ENCODE measurements at regions not wholly inside any gene's neighbourhood (a gene's known extent, or its start where the extent isn't known, plus 50 kb on each side); places are given as distances from the start of the nearest gene placed in this dataset.

GRCh38 chr10:124211921-124212320 lies 118.5 kb upstream of the CHST15 start:
- no peak overlapping the region for H3K4me3 ChIP-seq
- H3F3A ChIP-seq (replicated peaks; ENCODE audit: low read depth): no peaks in the 10 kb centered on the region
- no peak overlapping the region for H3K27ac Mint-ChIP-seq
- peaks cover 2% of the 10 kb centered on the region for H3K27me3 Mint-ChIP-seq (ENCODE audit: insufficient read depth, low read depth, poor library complexity)
- H3K27ac ChIP-seq (ENCODE audit: low read depth): no peak overlapping the region
- no peaks in the 10 kb centered on the region for H3K27me3 ChIP-seq (ENCODE audit: insufficient read depth)
- no peak overlapping the region for H3K4me2 ChIP-seq
- H3K9me2 ChIP-seq (ENCODE audit: insufficient read depth): no peaks in the 10 kb centered on the region
- no peak for ATAC-seq
- H3K4me3 Mint-ChIP-seq: no peak overlapping the region
- H2AFZ ChIP-seq: no peak overlapping the region
- TF ChIP-seq ZNF331 (CRISPR knock-in tag; IDR thresholded peaks at IDR 0.05; ENCODE audit: low read depth): no peak
- TF ChIP-seq JUNB (IDR thresholded peaks at IDR 0.05; ENCODE audit: unreplicated experiment): no peak
- no peak for TF ChIP-seq STAT1 (IDR thresholded peaks at IDR 0.05; ENCODE audit: unreplicated experiment)
- TF ChIP-seq NANOG (IDR thresholded peaks at IDR 0.05; ENCODE audit: borderline replicate concordance): no peak
- no peak for TF ChIP-seq POLR2AphosphoS5 (IDR thresholded peaks at IDR 0.05; ENCODE audit: low read depth)
- no peak for TF ChIP-seq EZH2 (IDR thresholded peaks at IDR 0.05; ENCODE audit: low read depth, unreplicated experiment)
- no peak for TF ChIP-seq EZH2phosphoT487 (IDR thresholded peaks at IDR 0.05; ENCODE audit: unreplicated experiment)
- no peak for TF ChIP-seq REST (IDR thresholded peaks at IDR 0.05; ENCODE audit: unreplicated experiment)
- no peak for TF ChIP-seq CREB1 (CRISPR knock-in tag; IDR thresholded peaks at IDR 0.05; ENCODE audit: low read depth)
- TF ChIP-seq ZNF462 (CRISPR knock-in tag; IDR thresholded peaks at IDR 0.05): no peak
- no peak for TF ChIP-seq CTCF (conservative IDR thresholded peaks at IDR 0.05; ENCODE audit: low read depth in 2 of 2)
- no peak for TF ChIP-seq ETS1 (IDR thresholded peaks at IDR 0.05)
- TF ChIP-seq ZNF114 (CRISPR knock-in tag; IDR thresholded peaks at IDR 0.05): no peak
- no peak for DNase-seq (ENCODE audit: low spot score)
- no peaks in the 10 kb centered on the region for H3K4me1 ChIP-seq (ENCODE audit: insufficient read depth)
- H3K36me3 ChIP-seq (ENCODE audit: insufficient read depth): no peaks in the 10 kb centered on the region
- H3K4me1 Mint-ChIP-seq: no peaks in the 10 kb centered on the region
- no peaks in the 10 kb centered on the region for H3K36me3 Mint-ChIP-seq (ENCODE audit: low read depth)
- H3K9me3 Mint-ChIP-seq: peaks cover 19% of the 10 kb centered on the region; the same call in 2 of the 3 replicates
- no peaks in the 10 kb centered on the region for H3K79me2 ChIP-seq (replicated peaks; ENCODE audit: insufficient read depth)
- no peaks in the 10 kb centered on the region for H4K20me1 ChIP-seq (replicated peaks; ENCODE audit: insufficient read depth)
